ENCODE measurements at regions not wholly inside any gene's neighbourhood (a gene's known extent, or its start where the extent isn't known, plus 50 kb on each side); places are given as distances from the start of the nearest gene placed in this dataset.
"Not testable (repeated sequence)": the region's sequence is repeated elsewhere in the genome, so short reads cannot be mapped to it uniquely, and the experiment has no call there.

- no peaks in the 10 kb centered on the region for H3K4me1 ChIP-seq (ENCODE audit: insufficient read depth, low read length)
- H3K9me3 ChIP-seq (ENCODE audit: low read length) = no peaks in the 10 kb centered on the region
- no peak overlapping the region for H3K4me3 ChIP-seq (ENCODE audit: low read length)
- no peaks in the 10 kb centered on the region for H3K27me3 ChIP-seq (ENCODE audit: insufficient read depth, low read length)
- H2AFZ ChIP-seq (ENCODE audit: low read depth, low read length) = no peak overlapping the region
- H3K36me3 ChIP-seq (ENCODE audit: insufficient read depth, low read length) = no peaks in the 10 kb centered on the region
These were observed 245.3 kb downstream of the RPLP1 start for GRCh38 chr15:69697916-69698315.

- Histone ChIP-seq H3K9me3 (ENCODE audit: low read length) (no peaks in the 10 kb centered on the region), H3K36me3 (ENCODE audit: insufficient read depth, low read length) (no peaks in the 10 kb centered on the region), H3K4me3 (ENCODE audit: low read length) (no peak overlapping the region), H3K27me3 (ENCODE audit: insufficient read depth, low read length) (no peaks in the 10 kb centered on the region), H2AFZ (ENCODE audit: low read depth, low read length) (no peak overlapping the region), H3K4me1 (ENCODE audit: insufficient read depth, low read length) (no peaks in the 10 kb centered on the region)
These were observed 246.5 kb downstream of the RPLP1 start for GRCh38 chr15:69699096-69699495.

GRCh38 chr15:69700380-69700779, 247.8 kb downstream of the RPLP1 start:
- Histone ChIP-seq H3K27me3 (ENCODE audit: insufficient read depth, low read length) (no peaks in the 10 kb centered on the region), H3K36me3 (ENCODE audit: insufficient read depth, low read length) (no peaks in the 10 kb centered on the region), H3K4me3 (ENCODE audit: low read length) (no peak overlapping the region), H3K9me3 (ENCODE audit: low read length) (no peaks in the 10 kb centered on the region), H3K4me1 (ENCODE audit: insufficient read depth, low read length) (no peaks in the 10 kb centered on the region), H2AFZ (ENCODE audit: low read depth, low read length) (no peak overlapping the region)

- Histone ChIP-seq H2AFZ (ENCODE audit: low read depth, low read length) (no peak overlapping the region), H3K36me3 (ENCODE audit: insufficient read depth, low read length) (no peaks in the 10 kb centered on the region), H3K27me3 (ENCODE audit: insufficient read depth, low read length) (no peaks in the 10 kb centered on the region), H3K4me3 (ENCODE audit: low read length) (no peak overlapping the region), H3K4me1 (ENCODE audit: insufficient read depth, low read length) (no peaks in the 10 kb centered on the region), H3K9me3 (ENCODE audit: low read length) (no peaks in the 10 kb centered on the region)
These were observed 248.6 kb downstream of the RPLP1 start for GRCh38 chr15:69701198-69701597.

GRCh38 chr15:69703532-69704187, 251.0 kb downstream of the RPLP1 start:
- Histone ChIP-seq H2AFZ (ENCODE audit: low read depth, low read length) (no peak overlapping the region), H3K4me1 (ENCODE audit: insufficient read depth, low read length) (no peaks in the 10 kb centered on the region)

GRCh38 chr15:69704229-69704628, 251.6 kb downstream of the RPLP1 start:
- Histone ChIP-seq H3K27me3 (ENCODE audit: insufficient read depth, low read length) (no peaks in the 10 kb centered on the region), H2AFZ (ENCODE audit: low read depth, low read length) (no peak overlapping the region), H3K9me3 (ENCODE audit: low read length) (no peaks in the 10 kb centered on the region), H3K4me3 (ENCODE audit: low read length) (no peak overlapping the region), H3K4me1 (ENCODE audit: insufficient read depth, low read length) (no peaks in the 10 kb centered on the region), H3K36me3 (ENCODE audit: insufficient read depth, low read length) (no peaks in the 10 kb centered on the region)

More at GRCh38 chr15:69703532-69704187, 251.0 kb downstream of the RPLP1 start:
- H3K36me3 ChIP-seq (ENCODE audit: insufficient read depth, low read length) = no peaks in the 10 kb centered on the region
- H3K9me3 ChIP-seq (ENCODE audit: low read length) = no peaks in the 10 kb centered on the region
- H3K4me3 ChIP-seq (ENCODE audit: low read length) = no peak overlapping the region
- no peaks in the 10 kb centered on the region for H3K27me3 ChIP-seq (ENCODE audit: insufficient read depth, low read length)

- no peaks in the 10 kb centered on the region for H3K4me1 ChIP-seq (ENCODE audit: insufficient read depth, low read length)
- no peak overlapping the region for H2AFZ ChIP-seq (ENCODE audit: low read depth, low read length)
- H3K36me3 ChIP-seq (ENCODE audit: insufficient read depth, low read length) = no peaks in the 10 kb centered on the region
- H3K27me3 ChIP-seq (ENCODE audit: insufficient read depth, low read length) = no peaks in the 10 kb centered on the region
- H3K9me3 ChIP-seq (ENCODE audit: low read length) = no peaks in the 10 kb centered on the region
- no peak overlapping the region for H3K4me3 ChIP-seq (ENCODE audit: low read length)
These were observed 252.1 kb downstream of the RPLP1 start for GRCh38 chr15:69704700-69705099.

- H2AFZ ChIP-seq (ENCODE audit: low read depth, low read length) = no peak overlapping the region
- no peaks in the 10 kb centered on the region for H3K9me3 ChIP-seq (ENCODE audit: low read length)
- H3K4me3 ChIP-seq (ENCODE audit: low read length) = no peak overlapping the region
- H3K4me1 ChIP-seq (ENCODE audit: insufficient read depth, low read length) = no peaks in the 10 kb centered on the region
- no peaks in the 10 kb centered on the region for H3K27me3 ChIP-seq (ENCODE audit: insufficient read depth, low read length)
- no peaks in the 10 kb centered on the region for H3K36me3 ChIP-seq (ENCODE audit: insufficient read depth, low read length)
These were observed 253.9 kb downstream of the RPLP1 start for GRCh38 chr15:69706353-69707097.

GRCh38 chr15:69707241-69707640, 254.6 kb downstream of the RPLP1 start:
- not testable (repeated sequence) for H2AFZ ChIP-seq (ENCODE audit: low read depth, low read length); H3K27me3 ChIP-seq (ENCODE audit: insufficient read depth, low read length)

GRCh38 chr15:69708436-69709122, 256.0 kb downstream of the RPLP1 start:
- not testable (repeated sequence) for H3K4me3 ChIP-seq (ENCODE audit: low read length)

More at GRCh38 chr15:69707241-69707640, 254.6 kb downstream of the RPLP1 start:
- H3K36me3 ChIP-seq (ENCODE audit: insufficient read depth, low read length); H3K4me3 ChIP-seq (ENCODE audit: low read length); H3K9me3 ChIP-seq (ENCODE audit: low read length); H3K4me1 ChIP-seq (ENCODE audit: insufficient read depth, low read length): not testable (repeated sequence)

GRCh38 chr15:69712991-69713390, 260.4 kb downstream of the RPLP1 start:
- Histone ChIP-seq H3K9me3 (ENCODE audit: low read length) (no peaks in the 10 kb centered on the region), H3K27me3 (ENCODE audit: insufficient read depth, low read length) (no peaks in the 10 kb centered on the region), H3K4me3 (ENCODE audit: low read length) (no peak overlapping the region), H3K36me3 (ENCODE audit: insufficient read depth, low read length) (no peaks in the 10 kb centered on the region), H2AFZ (ENCODE audit: low read depth, low read length) (no peak overlapping the region), H3K4me1 (ENCODE audit: insufficient read depth, low read length) (no peaks in the 10 kb centered on the region)

More at GRCh38 chr15:69708436-69709122, 256.0 kb downstream of the RPLP1 start:
- H2AFZ ChIP-seq (ENCODE audit: low read depth, low read length); H3K27me3 ChIP-seq (ENCODE audit: insufficient read depth, low read length); H3K36me3 ChIP-seq (ENCODE audit: insufficient read depth, low read length); H3K4me1 ChIP-seq (ENCODE audit: insufficient read depth, low read length); H3K9me3 ChIP-seq (ENCODE audit: low read length): not testable (repeated sequence)

- H3K27me3 ChIP-seq (ENCODE audit: insufficient read depth, low read length) = no peaks in the 10 kb centered on the region
These were observed 261.3 kb downstream of the RPLP1 start for GRCh38 chr15:69713726-69714559.

More at GRCh38 chr15:69713726-69714559, 261.3 kb downstream of the RPLP1 start:
- no peaks in the 10 kb centered on the region for H3K36me3 ChIP-seq (ENCODE audit: insufficient read depth, low read length)
- no peak overlapping the region for H3K4me3 ChIP-seq (ENCODE audit: low read length)
- no peaks in the 10 kb centered on the region for H3K9me3 ChIP-seq (ENCODE audit: low read length)
- no peak overlapping the region for H2AFZ ChIP-seq (ENCODE audit: low read depth, low read length)
- H3K4me1 ChIP-seq (ENCODE audit: insufficient read depth, low read length) = no peaks in the 10 kb centered on the region

All from neuron (in vitro differentiated cells).